HS-5 (cell line): ENCODE measurements at regions not wholly inside any gene's neighbourhood (a gene's known extent, or its start where the extent isn't known, plus 50 kb on each side); places are given as distances from the start of the nearest gene placed in this dataset.

Experiments used
- DNase-seq: peaks from one replicate; pipeline ENCODE4 v3.0.0-alpha.2; 2012; ENCODE audit warnings: low read depth

DNA sequence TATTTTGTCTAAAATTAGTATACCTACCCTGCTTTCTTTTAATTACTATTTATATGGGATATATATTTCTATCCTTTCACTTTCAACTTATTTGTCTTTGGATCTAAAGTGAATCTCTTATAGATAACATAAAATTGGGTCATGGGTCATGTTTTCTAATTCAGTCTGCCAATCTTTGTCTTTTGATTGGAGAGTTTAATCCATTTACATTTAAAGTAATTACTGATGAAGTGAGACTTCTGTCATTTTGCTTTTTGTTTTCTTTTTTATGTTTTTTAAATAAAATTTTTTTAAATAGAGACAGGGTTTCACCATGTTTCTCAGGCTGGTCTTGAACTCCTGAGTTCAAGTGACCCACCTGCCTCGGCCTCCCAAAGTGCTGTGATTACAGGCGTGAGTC, 50.5 kb upstream of the PRDM1 start:
- DNase-seq: no peak

GRCh38 chr6:106033806-106034205, 52.3 kb upstream of the PRDM1 start:
- no peak for DNase-seq

DNA sequence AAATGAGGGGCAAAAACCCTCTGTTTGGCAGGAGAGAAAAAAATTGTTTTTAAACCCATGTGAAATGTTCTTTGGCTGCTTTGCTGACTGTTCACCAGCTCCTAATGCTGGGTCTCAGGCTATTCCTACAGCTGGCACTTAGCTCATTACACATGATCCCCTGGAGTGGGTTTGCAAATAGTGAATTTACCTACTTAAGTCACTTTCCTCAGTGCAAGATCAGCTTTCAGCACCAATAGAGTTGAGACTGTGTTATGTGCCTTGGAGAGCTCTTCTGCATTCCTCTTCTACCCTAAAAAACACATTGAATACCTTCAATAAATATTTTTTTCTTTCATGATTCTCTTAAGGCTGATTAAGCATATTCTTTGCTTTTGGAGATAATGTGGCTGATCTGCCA, 58.4 kb upstream of the PRDM1 start:
- DNase-seq: no peak

GRCh38 chr6:106026748-106027715, 59.1 kb upstream of the PRDM1 start:
- DNase-seq: no peak

- no peak for DNase-seq
These were observed 60.5 kb upstream of the PRDM1 start for GRCh38 chr6:106025655-106026054.

- no peak for DNase-seq
These were observed 63.3 kb upstream of the PRDM1 start for GRCh38 chr6:106022801-106023200.

- DNase-seq: no peak
These were observed 68.7 kb upstream of the PRDM1 start for GRCh38 chr6:106017454-106017853.

DNA sequence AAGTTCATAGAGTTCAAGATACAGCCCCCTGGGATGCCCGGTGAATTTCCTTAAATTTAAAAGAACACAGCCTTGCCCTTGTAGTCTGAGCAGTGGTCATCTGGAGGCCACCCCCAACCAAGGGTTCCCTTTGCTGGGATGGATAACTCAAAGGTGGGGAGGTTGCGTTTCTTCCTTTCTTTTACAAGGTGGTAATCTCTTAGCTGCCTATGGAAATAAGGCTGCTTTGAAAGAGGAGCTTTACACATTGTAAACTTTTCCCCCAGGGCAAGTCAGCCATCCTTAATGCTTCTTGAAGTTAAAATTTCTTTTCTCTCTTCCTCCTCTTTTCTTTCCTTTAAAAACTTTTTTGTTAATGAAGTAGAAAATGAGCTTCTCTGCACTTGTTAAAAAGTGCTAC, 71.2 kb upstream of the PRDM1 start:
- DNase-seq: no peak

DNA sequence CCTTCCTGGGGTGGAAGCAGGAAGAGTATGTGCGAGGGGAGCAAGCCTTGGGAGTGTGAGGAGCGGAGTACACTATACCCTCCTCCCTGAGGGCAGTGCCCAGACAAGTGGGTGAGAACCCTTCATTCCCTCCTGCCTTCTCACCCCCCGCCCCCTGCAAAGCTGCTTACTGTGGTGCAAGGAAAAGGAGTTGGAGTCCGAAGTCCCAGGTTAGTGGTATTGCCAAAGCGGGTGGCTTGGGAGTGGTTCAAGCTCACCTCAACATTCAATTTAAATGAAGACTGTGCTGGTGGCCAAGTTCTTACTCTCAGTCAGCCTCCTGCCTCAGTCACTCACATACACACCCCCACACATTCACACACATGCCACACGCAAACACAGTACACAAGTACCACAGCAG, 74.7 kb upstream of the PRDM1 start:
- DNase-seq: no peak

GRCh38 chr6:106005954-106006353, 80.2 kb upstream of the PRDM1 start:
- no peak for DNase-seq

DNA sequence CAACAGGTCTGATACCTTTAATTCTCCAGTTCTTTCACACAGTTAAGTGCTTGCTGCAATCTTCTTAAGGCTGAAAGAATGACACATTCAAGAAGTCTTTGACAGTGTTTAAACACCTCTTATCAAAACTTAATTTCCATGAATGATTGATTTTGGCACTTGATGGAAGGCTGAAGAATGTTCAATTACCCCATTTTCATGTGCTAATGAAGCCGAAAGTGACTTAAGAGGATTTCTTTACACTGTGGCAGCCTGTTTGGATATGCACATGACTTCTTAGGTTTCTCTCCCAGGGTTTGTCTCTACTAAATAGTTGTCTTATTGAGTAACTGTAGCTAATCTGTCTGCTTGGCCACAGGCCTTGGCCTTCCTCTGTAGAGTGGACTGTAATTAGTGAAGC, 81.1 kb upstream of the PRDM1 start:
- DNase-seq: no peak

GRCh38 chr6:106003268-106003987, 82.7 kb upstream of the PRDM1 start:
- DNase-seq: no peak

- no peak for DNase-seq
These were observed 84.1 kb upstream of the PRDM1 start for GRCh38 chr6:106002005-106002404.

DNA sequence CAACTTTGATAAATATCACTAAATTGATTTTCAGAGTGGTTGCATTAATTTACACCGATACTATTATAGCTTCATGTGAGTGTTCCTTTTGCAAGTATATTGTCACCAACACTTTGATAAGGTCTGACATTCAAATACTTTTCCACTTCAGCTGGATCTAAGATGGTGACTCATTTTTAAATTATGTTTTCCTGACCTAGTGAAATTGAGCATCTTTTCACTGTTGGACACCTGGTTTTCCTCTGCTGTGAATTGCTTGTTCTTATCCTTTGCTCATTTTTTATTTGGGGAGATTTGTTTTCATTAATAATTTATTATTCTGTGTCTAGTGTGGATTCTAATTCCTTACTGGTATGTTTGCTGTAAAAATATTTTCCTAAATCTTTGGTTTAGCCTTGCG, 85.2 kb upstream of the PRDM1 start:
- no peak for DNase-seq

- no peak for DNase-seq
These were observed 88.7 kb upstream of the PRDM1 start for GRCh38 chr6:105997482-105997881.

DNA sequence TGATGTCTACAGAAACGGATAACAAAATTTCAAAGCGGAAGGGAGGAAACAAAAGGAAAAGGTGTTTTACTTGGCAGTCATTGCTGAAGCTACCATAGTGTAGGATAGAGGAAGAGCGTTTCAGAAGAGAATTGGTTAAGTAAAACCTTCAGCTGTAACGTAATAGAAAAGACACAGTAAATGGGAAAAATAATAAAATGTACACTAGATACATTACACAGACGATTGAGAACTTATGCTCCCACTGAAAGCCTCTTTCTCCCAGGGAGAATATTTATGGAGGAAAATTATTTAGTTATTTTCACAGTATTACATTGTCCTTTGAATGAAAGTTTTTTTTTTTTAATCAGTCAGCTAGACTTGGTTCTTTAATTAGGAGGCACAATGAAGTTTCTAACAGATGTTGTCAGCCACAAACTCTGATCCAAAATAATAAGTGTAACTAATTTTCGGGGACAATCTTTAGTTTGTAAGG, 90.7 kb upstream of the PRDM1 start:
- DNase-seq: no peak

DNA sequence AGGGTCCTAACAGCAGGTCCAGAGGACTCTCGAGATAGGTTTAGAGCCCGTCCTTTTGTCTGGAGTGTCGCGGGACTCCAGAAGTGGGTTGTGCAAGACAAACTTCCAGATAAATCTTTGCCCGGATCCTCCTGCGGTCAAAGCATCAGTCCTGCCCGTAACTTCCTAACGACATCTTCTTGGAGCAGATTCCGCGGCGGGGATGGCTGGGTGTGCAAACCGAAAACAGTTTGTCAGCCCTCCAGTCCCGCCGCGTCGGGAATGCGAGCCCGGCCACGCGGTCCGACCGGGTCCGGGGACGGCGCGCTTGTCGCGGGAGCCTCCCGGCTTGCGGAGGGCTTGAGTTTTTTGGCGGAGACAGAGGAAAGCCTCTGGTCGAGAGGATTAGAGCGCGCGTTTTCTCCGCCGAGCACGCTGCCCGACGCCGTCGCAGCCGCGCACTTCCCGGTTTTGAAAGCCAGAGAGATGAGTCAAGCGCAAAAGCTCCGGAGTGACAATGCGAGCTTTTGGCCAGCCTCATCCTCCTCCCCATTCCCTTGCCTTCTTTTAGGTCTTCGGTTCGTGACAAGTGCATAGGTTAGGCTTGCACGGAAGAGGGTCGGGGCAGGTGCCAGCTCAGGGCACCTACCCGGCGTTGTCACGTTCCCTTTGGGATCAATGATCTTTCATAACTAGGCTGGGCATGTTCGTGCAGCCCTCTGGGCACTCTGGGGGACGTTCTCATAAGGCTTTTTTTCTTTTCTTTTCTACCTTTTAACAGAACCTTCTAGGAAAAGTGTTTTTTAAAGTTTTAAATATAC, 91.3 kb upstream of the PRDM1 start:
- DNase-seq: peak; percentile 68

- DNase-seq: no peak
These were observed 92.0 kb upstream of the PRDM1 start for GRCh38 chr6:105994118-105994590.

- no peak for DNase-seq
These were observed 92.6 kb upstream of the PRDM1 start for GRCh38 chr6:105993341-105994117.

DNA sequence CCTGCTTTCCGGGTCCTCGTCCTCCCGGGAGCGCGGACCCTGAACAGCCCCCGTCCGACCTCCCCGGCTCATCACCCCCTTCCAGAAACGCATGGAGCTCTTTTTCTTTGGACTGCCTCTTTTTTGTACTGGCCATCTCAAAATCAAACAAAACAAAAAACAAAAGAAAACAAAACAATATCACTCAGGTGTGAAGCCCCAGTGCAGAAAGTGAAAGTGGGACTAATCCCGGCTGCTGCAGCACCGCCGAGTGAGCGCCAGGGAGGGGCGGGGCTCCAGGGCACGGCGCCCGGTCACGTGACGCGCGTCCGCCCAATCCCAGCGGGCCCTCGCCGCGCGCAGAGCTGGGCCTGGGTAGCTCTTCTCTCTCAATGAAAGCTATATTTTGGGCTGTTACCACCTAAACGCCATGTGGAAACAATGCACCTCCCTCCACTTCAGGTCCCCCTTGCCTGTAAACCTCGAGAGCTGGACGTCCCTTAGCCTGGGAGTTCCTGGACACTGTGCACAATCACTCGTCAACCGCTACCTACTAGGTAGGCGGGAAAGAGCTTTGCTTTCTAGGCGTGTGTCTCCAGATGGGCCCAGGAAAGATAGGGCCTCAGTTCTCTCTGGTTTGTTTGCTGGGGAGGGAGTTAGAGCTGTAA, 93.7 kb upstream of the PRDM1 start:
- DNase-seq: peak; percentile 32
